ENCODE measurements at regions not wholly inside any gene's neighbourhood (a gene's known extent, or its start where the extent isn't known, plus 50 kb on each side); places are given as distances from the start of the nearest gene placed in this dataset.

GRCh38 chr12:60107992-60108391, 512.2 kb downstream of the SLC16A7 start:
- no peak for DNase-seq (ENCODE audit: low spot score)
- no peak for TF ChIP-seq CTCF (IDR thresholded peaks at IDR 0.05; ENCODE audit: extremely low read depth, missing control alignments)

- no peak for TF ChIP-seq CTCF (IDR thresholded peaks at IDR 0.05; ENCODE audit: extremely low read depth, missing control alignments)
- DNase-seq (ENCODE audit: low spot score): no peak
Measured at GRCh38 chr12:60112063-60112462, 516.2 kb downstream of the SLC16A7 start.

GRCh38 chr12:60112763-60113162, 516.9 kb downstream of the SLC16A7 start:
- no peak for DNase-seq (ENCODE audit: low spot score)
- TF ChIP-seq CTCF (IDR thresholded peaks at IDR 0.05; ENCODE audit: extremely low read depth, missing control alignments): no peak

GRCh38 chr12:60114169-60114568, 518.3 kb downstream of the SLC16A7 start:
- no peak for TF ChIP-seq CTCF (IDR thresholded peaks at IDR 0.05; ENCODE audit: extremely low read depth, missing control alignments)
- DNase-seq (ENCODE audit: low spot score): no peak

- TF ChIP-seq CTCF (IDR thresholded peaks at IDR 0.05; ENCODE audit: extremely low read depth, missing control alignments): no peak
- DNase-seq (ENCODE audit: low spot score): no peak
Measured at GRCh38 chr12:60119327-60119726, 523.5 kb downstream of the SLC16A7 start.

GRCh38 chr12:60120199-60120598, 524.4 kb downstream of the SLC16A7 start:
- no peak for DNase-seq (ENCODE audit: low spot score)
- TF ChIP-seq CTCF (IDR thresholded peaks at IDR 0.05; ENCODE audit: extremely low read depth, missing control alignments): no peak

GRCh38 chr12:60123557-60123956, 527.7 kb downstream of the SLC16A7 start:
- TF ChIP-seq CTCF (IDR thresholded peaks at IDR 0.05; ENCODE audit: extremely low read depth, missing control alignments): no peak
- DNase-seq (ENCODE audit: low spot score): no peak

Data from GM20000 (cell line).